ENCODE measurements at regions not wholly inside any gene's neighbourhood (a gene's known extent, or its start where the extent isn't known, plus 50 kb on each side); places are given as distances from the start of the nearest gene placed in this dataset.

DNA sequence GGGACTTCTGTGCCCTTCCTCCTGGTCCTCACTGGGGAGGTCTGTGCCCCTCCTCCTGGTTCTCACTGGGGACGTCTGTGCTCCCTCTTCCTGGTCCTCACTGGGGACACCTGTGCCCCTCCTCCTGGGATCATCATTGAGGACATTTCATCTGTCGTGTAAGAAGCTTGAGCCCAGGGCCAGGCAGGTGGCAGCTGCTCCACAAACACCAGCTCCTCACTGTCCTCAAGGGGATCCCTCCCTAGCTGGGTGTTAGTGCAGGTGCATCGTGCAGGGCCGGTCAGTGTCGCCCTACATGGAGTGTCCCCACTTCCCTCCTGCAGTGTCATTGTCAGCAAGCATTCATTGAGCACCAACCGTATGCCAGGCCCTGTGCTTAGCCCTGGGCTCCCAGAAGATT lies 312.7 kb downstream of the PTPRU start:
- no peaks in the 10 kb centered on the region for H3K36me3 ChIP-seq (ENCODE audit: control insufficient read depth, insufficient read depth, low read length)
- H3K4me3 ChIP-seq (ENCODE audit: low read depth, low read length), result no peak overlapping the region
- H3K27me3 ChIP-seq (ENCODE audit: control insufficient read depth, insufficient read depth, low read length), result no peaks in the 10 kb centered on the region
- DNase-seq (ENCODE audit: low read depth), result no peak
- POLR2A ChIA-PET, result no interaction called here
- CTCF ChIA-PET, result no interaction called here
- TF ChIP-seq, protein P1, sequence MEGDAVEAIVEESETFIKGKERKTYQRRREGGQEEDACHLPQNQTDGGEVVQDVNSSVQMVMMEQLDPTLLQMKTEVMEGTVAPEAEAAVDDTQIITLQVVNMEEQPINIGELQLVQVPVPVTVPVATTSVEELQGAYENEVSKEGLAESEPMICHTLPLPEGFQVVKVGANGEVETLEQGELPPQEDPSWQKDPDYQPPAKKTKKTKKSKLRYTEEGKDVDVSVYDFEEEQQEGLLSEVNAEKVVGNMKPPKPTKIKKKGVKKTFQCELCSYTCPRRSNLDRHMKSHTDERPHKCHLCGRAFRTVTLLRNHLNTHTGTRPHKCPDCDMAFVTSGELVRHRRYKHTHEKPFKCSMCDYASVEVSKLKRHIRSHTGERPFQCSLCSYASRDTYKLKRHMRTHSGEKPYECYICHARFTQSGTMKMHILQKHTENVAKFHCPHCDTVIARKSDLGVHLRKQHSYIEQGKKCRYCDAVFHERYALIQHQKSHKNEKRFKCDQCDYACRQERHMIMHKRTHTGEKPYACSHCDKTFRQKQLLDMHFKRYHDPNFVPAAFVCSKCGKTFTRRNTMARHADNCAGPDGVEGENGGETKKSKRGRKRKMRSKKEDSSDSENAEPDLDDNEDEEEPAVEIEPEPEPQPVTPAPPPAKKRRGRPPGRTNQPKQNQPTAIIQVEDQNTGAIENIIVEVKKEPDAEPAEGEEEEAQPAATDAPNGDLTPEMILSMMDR (IDR thresholded peaks at IDR 0.05; ENCODE audit: insufficient read depth, low read depth, low read length), result no peak

DNA sequence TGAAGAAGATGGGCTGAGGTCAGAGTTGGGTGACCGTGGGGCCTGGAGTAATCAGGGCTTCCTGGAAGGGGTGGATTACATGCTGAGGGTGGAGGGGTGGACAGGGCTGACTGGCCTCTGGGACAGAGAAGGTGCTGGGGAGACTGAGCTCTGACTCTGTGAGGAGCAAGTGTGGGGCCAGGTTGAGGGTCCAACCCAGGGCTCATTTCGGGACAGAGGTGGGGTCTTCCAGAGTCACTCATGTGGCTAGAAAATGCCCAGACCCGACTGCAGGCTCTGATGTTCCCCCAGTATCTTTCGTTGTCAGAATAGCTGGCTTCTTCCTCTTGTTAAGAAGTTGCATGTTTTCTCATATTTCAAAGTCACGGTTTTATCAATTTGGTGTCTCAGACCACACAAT lies 311.8 kb downstream of the PTPRU start:
- H3K4me3 ChIP-seq (ENCODE audit: low read depth, low read length), result no peak overlapping the region
- POLR2A ChIA-PET, result no interaction called here
- no peaks in the 10 kb centered on the region for H3K27me3 ChIP-seq (ENCODE audit: control insufficient read depth, insufficient read depth, low read length)
- TF ChIP-seq, protein P1 (IDR thresholded peaks at IDR 0.05; ENCODE audit: insufficient read depth, low read depth, low read length), result no peak
- no peak for DNase-seq (ENCODE audit: low read depth)
- H3K36me3 ChIP-seq (ENCODE audit: control insufficient read depth, insufficient read depth, low read length), result no peaks in the 10 kb centered on the region
- CTCF ChIA-PET, result no interaction called here

GRCh38 chr1:29547300-29547699 lies 311.0 kb downstream of the PTPRU start:
- no peak for DNase-seq (ENCODE audit: low read depth)
- Histone ChIP-seq H3K4me3 (ENCODE audit: low read depth, low read length) (no peak overlapping the region), H3K27me3 (ENCODE audit: control insufficient read depth, insufficient read depth, low read length) (no peaks in the 10 kb centered on the region), H3K36me3 (ENCODE audit: control insufficient read depth, insufficient read depth, low read length) (no peaks in the 10 kb centered on the region)
- TF ChIP-seq, protein P1 (IDR thresholded peaks at IDR 0.05; ENCODE audit: insufficient read depth, low read depth, low read length), result no peak
- POLR2A ChIA-PET, result no interaction called here
- CTCF ChIA-PET, result no interaction called here

- CTCF ChIA-PET, result interaction anchor here (1.1 kb wide), 1 partner anchor 14 kb away, joined by 3 read pairs; no protein-coding TSS in a partner anchor
- Histone ChIP-seq H3K4me3 (ENCODE audit: low read depth, low read length) (no peak overlapping the region), H3K27me3 (ENCODE audit: control insufficient read depth, insufficient read depth, low read length) (no peaks in the 10 kb centered on the region), H3K36me3 (ENCODE audit: control insufficient read depth, insufficient read depth, low read length) (no peaks in the 10 kb centered on the region)
- POLR2A ChIA-PET, result no interaction called here
- TF ChIP-seq, protein P1 (IDR thresholded peaks at IDR 0.05; ENCODE audit: insufficient read depth, low read depth, low read length), result no peak
- DNase-seq (ENCODE audit: low read depth), result no peak
These were observed 310.2 kb downstream of the PTPRU start for GRCh38 chr1:29546496-29546895.

DNA sequence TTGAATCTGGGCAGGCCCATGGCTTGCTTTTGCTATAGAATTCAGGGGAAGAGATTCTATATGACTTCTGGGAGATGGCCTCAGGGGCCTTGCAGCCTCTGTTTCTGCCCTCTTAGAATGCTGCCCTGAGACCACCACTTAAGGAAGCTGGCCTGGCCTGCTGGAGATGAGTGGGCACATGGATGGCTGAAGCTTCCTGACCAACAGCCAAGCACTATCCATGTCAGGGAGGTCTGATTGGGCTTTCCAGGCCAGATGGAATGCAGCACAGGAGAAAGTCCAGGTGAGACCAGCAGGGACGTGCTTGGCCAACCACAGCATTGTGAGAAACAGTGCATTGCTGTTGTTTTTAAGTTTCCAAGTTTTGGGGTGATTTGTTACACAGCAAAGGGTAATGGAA lies 308.1 kb downstream of the PTPRU start:
- Histone ChIP-seq H3K27me3 (ENCODE audit: control insufficient read depth, insufficient read depth, low read length) (no peaks in the 10 kb centered on the region), H3K4me3 (ENCODE audit: low read depth, low read length) (no peak overlapping the region), H3K36me3 (ENCODE audit: control insufficient read depth, insufficient read depth, low read length) (no peaks in the 10 kb centered on the region)
- TF ChIP-seq, protein P1 (IDR thresholded peaks at IDR 0.05; ENCODE audit: insufficient read depth, low read depth, low read length), result no peak
- CTCF ChIA-PET, result no interaction called here
- POLR2A ChIA-PET, result interaction anchor here (0.6 kb wide), 1 partner anchor 58 kb away, joined by 3 read pairs; no protein-coding TSS in a partner anchor
- DNase-seq (ENCODE audit: low read depth), result no peak

Measured in BJ (cell line).